NCI-H69 (cell line): ENCODE measurements at regions not wholly inside any gene's neighbourhood (a gene's known extent, or its start where the extent isn't known, plus 50 kb on each side); places are given as distances from the start of the nearest gene placed in this dataset.
A peak's percentile ranks its signal among the peaks of the same experiment; 100 is the strongest.

Experiments used
- DNase-seq: peaks from one replicate; lab custom pipeline; 2025; lab: John Stamatoyannopoulos, UW

GRCh38 chrX:9087271-9088040, 53.5 kb upstream of the FAM9B start:
- no peak for DNase-seq

GRCh38 chrX:9088896-9089295, 55.0 kb upstream of the FAM9B start:
- no peak for DNase-seq

DNA sequence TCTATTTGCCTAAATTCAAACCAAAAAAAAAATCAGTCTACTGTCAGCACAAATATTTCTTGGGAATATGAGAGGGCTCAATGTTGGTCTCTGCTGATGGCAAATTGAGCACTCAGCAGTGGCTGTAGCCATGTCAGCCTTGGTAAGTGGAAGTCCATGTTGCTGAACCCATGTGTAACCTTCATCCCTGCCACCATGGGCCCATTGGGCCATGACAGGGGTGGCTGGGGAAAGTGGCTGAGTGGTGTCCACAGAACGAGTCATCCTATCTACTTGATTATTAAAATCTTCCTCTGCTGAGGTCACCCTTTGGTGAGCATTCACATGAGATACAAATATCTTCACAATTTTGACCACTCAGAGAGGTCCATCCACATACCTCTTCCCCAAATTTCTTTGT, 56.8 kb upstream of the FAM9B start:
- no peak for DNase-seq

GRCh38 chrX:9091258-9091657, 57.3 kb upstream of the FAM9B start:
- no peak for DNase-seq

DNA sequence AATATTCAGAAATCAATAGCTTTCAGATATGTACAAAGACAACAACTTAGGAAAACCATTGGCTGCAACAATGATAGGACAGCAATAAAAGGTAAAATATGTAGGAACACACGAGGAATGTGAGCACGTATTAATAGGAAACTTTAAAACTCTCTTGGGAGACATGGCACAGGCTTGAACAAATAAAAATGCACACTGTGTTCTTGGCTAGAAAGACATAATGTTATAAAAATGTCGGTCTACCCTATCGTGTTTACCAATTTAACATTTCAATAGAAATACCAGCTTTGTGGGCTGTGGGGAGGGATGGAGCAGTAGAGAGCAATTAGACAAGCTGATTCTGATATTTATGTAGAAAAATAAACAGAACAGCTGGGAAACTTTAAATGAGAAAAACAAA, 69.0 kb upstream of the FAM9B start:
- no peak for DNase-seq

DNA sequence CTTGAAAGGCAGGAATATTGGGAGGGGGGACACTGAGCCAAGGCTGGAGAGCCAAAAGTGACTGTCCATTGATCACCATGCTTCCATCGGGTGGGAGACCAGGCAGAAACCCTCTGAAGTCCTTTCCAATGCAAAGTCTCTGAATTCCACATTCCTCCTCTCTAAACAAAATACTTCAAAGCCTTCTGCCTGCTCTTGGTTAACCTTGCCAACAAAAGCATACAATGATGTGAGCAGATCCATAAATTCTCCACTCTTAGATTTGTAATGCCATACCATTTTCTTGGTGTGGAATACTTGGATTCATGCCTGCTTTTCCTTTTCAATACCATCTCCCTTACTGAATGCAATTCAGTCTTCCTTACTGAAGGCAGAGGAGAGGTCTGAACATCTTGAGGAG, 74.1 kb upstream of the FAM9B start:
- no peak for DNase-seq

GRCh38 chrX:9110808-9111207, 76.9 kb upstream of the FAM9B start:
- peak; percentile 22 for DNase-seq

- DNase-seq = peak; percentile 66
These were observed 80.3 kb upstream of the FAM9B start for GRCh38 chrX:9114245-9114644.

GRCh38 chrX:9117851-9118250, 83.9 kb upstream of the FAM9B start:
- no peak for DNase-seq

GRCh38 chrX:9122519-9123245, 88.8 kb upstream of the FAM9B start:
- peak; percentile 6 for DNase-seq

- DNase-seq = no peak
These were observed 94.1 kb upstream of the FAM9B start for GRCh38 chrX:9127986-9128385.

DNA sequence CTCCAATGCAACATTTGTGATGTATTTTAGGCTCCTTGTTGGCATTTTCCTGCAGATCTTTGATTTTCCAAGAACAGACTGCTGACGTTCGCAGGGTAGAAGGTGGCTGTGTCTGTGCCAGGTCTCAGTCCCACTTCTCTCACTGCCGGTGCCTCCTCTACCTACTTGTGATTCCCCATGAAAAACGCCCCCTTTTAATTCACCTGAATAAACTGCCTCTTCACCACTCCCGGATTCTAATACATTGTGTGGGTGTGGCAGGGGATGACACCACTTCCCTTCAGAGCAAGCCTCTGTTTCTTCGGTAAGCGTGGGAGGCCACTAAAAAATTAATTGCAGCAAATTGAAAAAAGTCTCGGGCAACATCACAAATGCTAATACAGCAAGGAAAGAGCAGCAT, 96.1 kb upstream of the FAM9B start:
- DNase-seq = no peak

DNA sequence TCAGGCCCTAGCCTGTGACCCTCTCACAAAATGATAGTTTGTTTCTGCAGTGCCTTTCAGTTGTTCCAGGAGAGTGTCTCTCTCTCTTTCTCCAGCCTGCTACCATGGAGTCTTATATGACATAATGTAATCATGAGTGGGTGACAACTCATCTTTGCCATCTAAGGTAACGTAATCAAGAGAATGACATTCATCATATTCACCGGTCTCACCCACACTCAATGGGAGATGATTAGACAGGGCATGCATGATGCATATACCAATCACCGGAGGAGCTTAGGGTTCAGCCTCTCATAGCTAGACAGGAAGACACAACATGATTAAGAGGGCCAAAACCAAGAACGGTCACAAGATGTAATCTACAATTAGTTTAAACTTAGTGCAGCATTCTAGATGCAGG, 97.1 kb upstream of the FAM9B start:
- DNase-seq = no peak

- no peak for DNase-seq
These were observed 98.2 kb upstream of the FAM9B start for GRCh38 chrX:9132036-9132638.

- no peak for DNase-seq
These were observed 99.5 kb upstream of the FAM9B start for GRCh38 chrX:9133426-9133825.

DNA sequence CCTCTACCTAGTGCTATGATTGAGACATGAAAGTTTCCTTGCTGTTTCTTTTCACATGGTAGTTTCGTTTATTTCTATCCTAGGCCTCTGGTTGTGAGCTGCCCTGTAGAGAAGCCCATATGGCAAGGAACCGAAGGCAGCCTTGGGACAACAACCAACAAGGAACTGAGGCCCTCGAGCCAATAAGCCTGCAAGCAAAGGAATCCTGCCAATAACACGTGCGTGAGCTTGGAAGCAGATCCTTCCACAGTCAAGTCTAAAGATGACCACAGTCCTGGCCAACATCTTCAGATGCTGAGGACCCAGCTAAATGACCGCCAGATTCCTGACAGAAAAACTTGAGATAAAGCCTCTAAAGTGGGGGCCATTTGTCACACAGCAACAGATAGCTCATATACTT, 100.4 kb upstream of the FAM9B start:
- no peak for DNase-seq

DNA sequence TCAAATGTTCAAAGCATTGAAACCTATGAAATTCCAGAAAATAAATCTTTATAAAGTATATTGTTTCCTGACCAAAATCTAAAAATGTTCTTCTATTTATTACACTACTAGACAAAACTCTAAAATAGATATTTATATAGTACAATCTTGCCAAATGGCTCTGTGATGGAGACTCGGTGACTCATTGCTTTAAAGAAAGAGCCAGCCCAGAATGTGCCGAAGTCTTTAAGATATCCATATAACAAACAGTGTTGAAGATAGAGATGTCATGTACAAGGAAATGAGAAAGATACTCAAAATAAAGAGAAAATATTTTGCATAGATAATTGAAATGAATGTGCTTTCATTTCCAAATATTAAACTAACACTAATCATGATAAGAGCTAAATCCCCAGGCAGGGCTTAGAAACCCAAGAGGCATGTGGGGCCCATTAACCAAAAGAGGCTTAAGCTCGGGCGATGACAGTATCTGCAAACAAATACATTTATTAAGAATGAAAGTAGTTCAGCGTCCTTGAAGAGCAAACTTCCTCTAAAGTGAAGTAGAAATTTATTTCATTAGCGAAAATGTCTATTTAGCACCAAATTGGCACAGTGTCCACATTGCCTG, 102.1 kb upstream of the FAM9B start:
- no peak for DNase-seq

GRCh38 chrX:9137152-9137551, 103.2 kb upstream of the FAM9B start:
- no peak for DNase-seq

DNA sequence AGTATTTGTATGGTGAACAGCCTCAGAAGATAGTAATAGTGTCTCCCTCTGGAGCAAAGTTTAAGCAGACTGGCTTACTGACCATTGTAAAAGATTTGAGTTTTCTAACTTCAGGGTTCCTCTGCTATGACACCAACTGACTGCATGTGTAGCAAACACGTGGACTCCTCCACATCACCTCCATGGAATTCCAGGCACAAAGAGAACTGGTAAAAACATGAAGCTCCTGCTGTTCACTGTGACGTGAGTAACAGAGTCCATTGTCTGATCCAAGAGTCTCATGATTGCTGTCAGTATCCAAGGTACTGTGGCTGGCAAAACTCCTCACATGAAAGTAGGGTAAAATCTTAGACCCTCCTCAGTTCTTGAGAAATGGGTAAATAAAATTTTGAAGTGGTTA, 107.6 kb upstream of the FAM9B start:
- peak; percentile 12 for DNase-seq

GRCh38 chrX:9144701-9145241, 110.8 kb upstream of the FAM9B start:
- peak; percentile 39 for DNase-seq

DNA sequence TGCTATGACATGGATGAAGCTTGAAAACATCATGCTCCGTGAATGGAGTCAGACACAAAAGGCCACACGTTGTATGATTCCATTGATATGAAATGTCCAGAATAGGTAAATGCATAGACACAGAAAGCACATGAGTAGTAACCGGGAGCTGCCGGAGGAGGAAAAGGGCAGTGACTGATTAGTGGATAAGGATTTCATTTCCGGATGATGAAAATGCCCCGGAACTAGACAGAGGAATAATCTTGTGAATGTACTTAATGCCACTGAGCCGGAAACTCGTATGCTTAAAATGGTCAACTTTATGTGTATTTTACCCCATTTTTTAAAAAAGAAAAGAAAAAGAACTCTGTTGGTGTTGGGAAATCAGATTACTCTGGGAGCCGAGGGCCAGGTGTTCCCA, 112.7 kb upstream of the FAM9B start:
- no peak for DNase-seq

DNA sequence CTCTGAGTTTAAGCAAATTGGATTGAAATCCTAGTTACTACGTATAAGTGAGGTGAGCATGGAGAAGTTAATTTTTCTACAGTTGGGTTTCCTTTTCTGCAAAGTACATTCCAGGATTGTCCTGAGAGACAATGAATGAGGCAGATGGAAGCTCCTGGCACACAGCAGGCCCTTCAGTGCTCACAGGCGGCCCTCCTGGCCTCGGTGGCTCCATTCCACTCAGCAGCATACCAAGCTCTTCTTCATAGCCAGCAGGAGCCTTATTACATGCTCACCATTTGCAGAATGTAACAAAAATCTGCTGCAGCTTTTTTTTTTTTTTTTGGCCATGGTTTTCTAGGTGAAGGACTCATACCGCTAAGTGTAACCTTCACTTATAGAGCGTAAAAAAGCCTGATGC, 113.2 kb upstream of the FAM9B start:
- no peak for DNase-seq

DNA sequence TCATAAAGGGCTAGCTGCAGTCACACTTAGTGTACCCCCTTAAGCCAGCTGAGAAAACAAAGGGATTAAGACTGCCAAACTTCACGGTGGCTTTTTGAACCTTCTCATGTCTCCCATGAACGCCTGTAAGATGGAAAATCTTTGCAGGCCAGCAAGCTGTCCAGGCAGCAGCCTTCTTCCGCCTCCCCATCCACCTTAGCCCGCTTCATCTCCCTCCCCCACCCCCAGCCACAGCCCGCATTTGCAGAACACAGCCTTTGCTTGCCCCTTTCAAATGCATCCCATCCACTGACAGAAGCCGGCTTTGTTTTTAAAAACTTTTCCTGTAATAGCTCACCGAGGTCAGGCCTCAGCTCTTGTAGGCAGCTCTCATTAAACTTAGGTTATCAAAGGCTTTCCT, 113.8 kb upstream of the FAM9B start:
- no peak for DNase-seq
